CD4-positive, CD25-positive, alpha-beta regulatory T cell (primary cell): ENCODE measurements at regions not wholly inside any gene's neighbourhood (a gene's known extent, or its start where the extent isn't known, plus 50 kb on each side); places are given as distances from the start of the nearest gene placed in this dataset.
A peak's percentile ranks its signal among the peaks of the same experiment; 100 is the strongest.
"Not testable (repeated sequence)": the region's sequence is repeated elsewhere in the genome, so short reads cannot be mapped to it uniquely, and the experiment has no call there.

Experiments
- ATAC-seq, 2 donors: fragments of 150-1000 bp; cut with Tn5 transposase; one replicate each; pipeline ENCODE4 v1.10.0; 2021; ENCODE audit warnings: low read depth in 2 of 2, moderate number of reproducible peaks in 2 of 2, moderate library complexity in 1 of 2
- DNase-seq, 3 donors: peaks; one replicate each; pipeline versions ENCODE4 v3.0.0 to v3.0.0-alpha.2; 2012 to 2022; ENCODE audit warnings: mixed read lengths in 1 of 3
- H3K27ac ChIP-seq: one replicate; pipeline ENCODE4 v1.7.0; 2013; ENCODE audit warnings: mild to moderate bottlenecking, low read length; ENCODE audit not compliant: insufficient read depth, poor library complexity, severe bottlenecking
- H3K27me3 ChIP-seq: one replicate; pipeline ENCODE4 v1.7.0; 2013; ENCODE audit warnings: low read length; ENCODE audit not compliant: control insufficient read depth, insufficient read depth
- H3K36me3 ChIP-seq: one replicate; pipeline ENCODE4 v1.7.0; 2013; ENCODE audit warnings: mild to moderate bottlenecking, low read length, moderate library complexity; ENCODE audit not compliant: control insufficient read depth, insufficient read depth
- H3K4me1 ChIP-seq: 2 replicates; pipeline ENCODE4 v1.7.0; 2013; ENCODE audit warnings: mild to moderate bottlenecking, low read length; ENCODE audit not compliant: insufficient read depth, control insufficient read depth, poor library complexity, severe bottlenecking
- H3K4me3 ChIP-seq: one replicate; pipeline ENCODE4 v1.7.0; 2013; ENCODE audit warnings: low read depth, mild to moderate bottlenecking, low read length, moderate library complexity
- H3K9me3 ChIP-seq, 2 experiments: 1 replicate in 1 of 2; 2 replicates in 1 of 2; pipeline ENCODE4 v1.7.0; 2013; ENCODE audit warnings: low read length in 2 of 2, mild to moderate bottlenecking in 1 of 2, moderate library complexity in 1 of 2; ENCODE audit not compliant: control insufficient read depth in 2 of 2
- H3K27ac Mint-ChIP-seq, 3 donors: one replicate each; pipeline ENCODE4 v1.8.0; 2020 to 2022; ENCODE audit warnings: mild to moderate bottlenecking in 3 of 3, mixed read lengths in 3 of 3, moderate library complexity in 2 of 3
- H3K27me3 Mint-ChIP-seq: one replicate; pipeline ENCODE4 v1.8.0; 2022; ENCODE audit warnings: mild to moderate bottlenecking, mixed read lengths
- H3K36me3 Mint-ChIP-seq: one replicate; pipeline ENCODE4 v1.8.0; 2020; ENCODE audit warnings: mixed read lengths
- H3K4me1 Mint-ChIP-seq, 4 donors: one replicate each; pipeline ENCODE4 v1.8.0; 2020 to 2022; ENCODE audit warnings: mixed read lengths in 4 of 4, mild to moderate bottlenecking in 1 of 4
- H3K4me3 Mint-ChIP-seq, 4 donors: one replicate each; pipeline ENCODE4 v1.8.0; 2020 to 2022; ENCODE audit warnings: mild to moderate bottlenecking in 4 of 4, mixed read lengths in 4 of 4, moderate library complexity in 3 of 4
- H3K9me3 Mint-ChIP-seq, 7 donors: one replicate each; pipeline ENCODE4 v1.8.0; 2020 to 2022; ENCODE audit warnings: mixed read lengths in 7 of 7, mild to moderate bottlenecking in 3 of 7, moderate library complexity in 2 of 7

GRCh38 chr5:174796711-174797192, 72.4 kb downstream of the MSX2 start:
- DNase-seq, result no peak
- Mint-ChIP-seq H3K27ac (no peak overlapping the region), H3K9me3 (peaks cover 0 to 6% (median 0%) of the 10 kb centered on the region in 7 donors), H3K27me3 (peaks cover 12% of the 10 kb centered on the region), H3K36me3 (no peaks in the 10 kb centered on the region), H3K4me3 (no peak overlapping the region), H3K4me1 (peaks cover 0 to 6% (median 0%) of the 10 kb centered on the region in 4 donors)
- Histone ChIP-seq H3K4me3 (no peak overlapping the region), H3K27me3 (peaks cover 8% of the 10 kb centered on the region), H3K4me1 (no peaks in the 10 kb centered on the region), H3K27ac (no peak overlapping the region), H3K36me3 (no peaks in the 10 kb centered on the region), H3K9me3 (no peaks in the 10 kb centered on the region)
- no peak for ATAC-seq

- Mint-ChIP-seq H3K4me1 (peaks cover 0 to 6% (median 0%) of the 10 kb centered on the region in 4 donors), H3K27ac (no peak overlapping the region), H3K4me3 (no peak overlapping the region), H3K9me3 (peaks cover 0 to 5% (median 1%) of the 10 kb centered on the region in 7 donors), H3K36me3 (no peaks in the 10 kb centered on the region), H3K27me3 (peaks cover 12% of the 10 kb centered on the region)
- peaks cover 8% of the 10 kb centered on the region for H3K27me3 ChIP-seq
- H3K36me3 ChIP-seq, result no peaks in the 10 kb centered on the region
- DNase-seq (no peak), ATAC-seq (no peak)
- no peak overlapping the region for H3K27ac ChIP-seq
- H3K4me1 ChIP-seq, result no peaks in the 10 kb centered on the region
- H3K4me3 ChIP-seq, result no peak overlapping the region
- no peaks in the 10 kb centered on the region for H3K9me3 ChIP-seq
These were observed 70.7 kb downstream of the MSX2 start for GRCh38 chr5:174794931-174795672.

- Mint-ChIP-seq H3K36me3 (no peaks in the 10 kb centered on the region), H3K4me1 (peaks cover 0 to 6% (median 0%) of the 10 kb centered on the region in 4 donors), H3K27ac (no peak overlapping the region), H3K9me3 (peaks cover 0 to 4% (median 0%) of the 10 kb centered on the region in 7 donors), H3K4me3 (no peak overlapping the region), H3K27me3 (peaks cover 7% of the 10 kb centered on the region)
- Histone ChIP-seq H3K36me3 (no peaks in the 10 kb centered on the region), H3K9me3 (no peaks in the 10 kb centered on the region), H3K4me3 (no peak overlapping the region), H3K27ac (no peak overlapping the region), H3K27me3 (peaks cover 8% of the 10 kb centered on the region), H3K4me1 (no peaks in the 10 kb centered on the region)
- peak in 1 of 3 donors; percentile 37 for DNase-seq
- no peak for ATAC-seq
These were observed 69.4 kb downstream of the MSX2 start for GRCh38 chr5:174793684-174794328.

GRCh38 chr5:174793076-174793475, 68.7 kb downstream of the MSX2 start:
- Histone ChIP-seq H3K4me3 (no peak overlapping the region), H3K36me3 (no peaks in the 10 kb centered on the region), H3K27me3 (peaks cover 8% of the 10 kb centered on the region), H3K27ac (no peak overlapping the region), H3K9me3 (no peaks in the 10 kb centered on the region), H3K4me1 (no peaks in the 10 kb centered on the region)
- Mint-ChIP-seq H3K36me3 (no peaks in the 10 kb centered on the region), H3K27me3 (peaks cover 7% of the 10 kb centered on the region), H3K27ac (no peak overlapping the region), H3K4me1 (peaks cover 0 to 3% (median 0%) of the 10 kb centered on the region in 4 donors), H3K9me3 (peaks cover 0 to 2% (median 0%) of the 10 kb centered on the region in 7 donors), H3K4me3 (no peak overlapping the region)
- DNase-seq (no peak), ATAC-seq (no peak)

- not testable (repeated sequence) for H3K27me3 Mint-ChIP-seq, H3K36me3 ChIP-seq, H3K4me1 Mint-ChIP-seq, H3K4me3 ChIP-seq, H3K27ac ChIP-seq, H3K9me3 ChIP-seq, H3K4me3 Mint-ChIP-seq, H3K27me3 ChIP-seq, DNase-seq, H3K9me3 Mint-ChIP-seq, H3K36me3 Mint-ChIP-seq, ATAC-seq, H3K27ac Mint-ChIP-seq, H3K4me1 ChIP-seq
These were observed 67.9 kb downstream of the MSX2 start for GRCh38 chr5:174792265-174792664.

- ATAC-seq (no peak), DNase-seq (no peak)
- H3K9me3 Mint-ChIP-seq, result peaks cover 0 to 2% (median 1%) of the 10 kb centered on the region in 7 donors
- H3K4me3 Mint-ChIP-seq, result no peak overlapping the region
- Histone ChIP-seq H3K9me3 (no peaks in the 10 kb centered on the region), H3K4me1 (no peaks in the 10 kb centered on the region), H3K27ac (no peak overlapping the region), H3K4me3 (no peak overlapping the region), H3K27me3 (peaks cover 6% of the 10 kb centered on the region), H3K36me3 (no peaks in the 10 kb centered on the region)
- H3K27ac Mint-ChIP-seq, result no peak overlapping the region
- H3K4me1 Mint-ChIP-seq, result peaks cover 0 to 3% (median 0%) of the 10 kb centered on the region in 4 donors
- H3K36me3 Mint-ChIP-seq, result no peaks in the 10 kb centered on the region
- H3K27me3 Mint-ChIP-seq, result peaks cover 7% of the 10 kb centered on the region
These were observed 66.5 kb downstream of the MSX2 start for GRCh38 chr5:174790906-174791305.

GRCh38 chr5:174789596-174789995, 65.2 kb downstream of the MSX2 start:
- Mint-ChIP-seq H3K4me3 (no peak overlapping the region), H3K9me3 (peaks cover 0 to 9% (median 2%) of the 10 kb centered on the region in 7 donors), H3K27me3 (peaks cover 7% of the 10 kb centered on the region), H3K4me1 (peaks cover 0 to 3% (median 0%) of the 10 kb centered on the region in 4 donors), H3K27ac (no peak overlapping the region), H3K36me3 (no peaks in the 10 kb centered on the region)
- no peaks in the 10 kb centered on the region for H3K36me3 ChIP-seq
- no peaks in the 10 kb centered on the region for H3K9me3 ChIP-seq
- DNase-seq, result no peak
- ATAC-seq, result no peak
- H3K27ac ChIP-seq, result no peak overlapping the region
- peaks cover 3% of the 10 kb centered on the region for H3K27me3 ChIP-seq
- no peaks in the 10 kb centered on the region for H3K4me1 ChIP-seq
- no peak overlapping the region for H3K4me3 ChIP-seq
